CD4-positive, alpha-beta T cell treated with Interleukin-15 for 1 hour (primary cell): ENCODE measurements at regions not wholly inside any gene's neighbourhood (a gene's known extent, or its start where the extent isn't known, plus 50 kb on each side); places are given as distances from the start of the nearest gene placed in this dataset.

ENCODE experiments used
- DNase-seq: peaks from one replicate; pipeline ENCODE4 v3.0.0-alpha.2; 2020

GRCh38 chr3:157573780-157574378 is 70.7 kb upstream of the VEPH1 start:
- DNase-seq = no peak

GRCh38 chr3:157573281-157573680 is 70.1 kb upstream of the VEPH1 start:
- no peak for DNase-seq

- DNase-seq = no peak
Measured at GRCh38 chr3:157572559-157573270, 69.5 kb upstream of the VEPH1 start.

GRCh38 chr3:157566596-157566995 is 63.4 kb upstream of the VEPH1 start:
- no peak for DNase-seq

- no peak for DNase-seq
Measured at GRCh38 chr3:157559401-157559800, 56.2 kb upstream of the VEPH1 start.
